SK-N-MC (cell line): ENCODE measurements at regions not wholly inside any gene's neighbourhood (a gene's known extent, or its start where the extent isn't known, plus 50 kb on each side); places are given as distances from the start of the nearest gene placed in this dataset.

Experiments used
- EZH2 ChIP-seq: fragments of 200-600 bp; sonication (generic); IDR thresholded peaks from one replicate; pipeline ENCODE4 v1.6.1; 2017; ENCODE audit warnings: antibody characterized with exemption
- FOXP2 ChIP-seq: optimal IDR thresholded peaks from 2 replicates; pipeline ENCODE3; 2011; ENCODE audit warnings: mild to moderate bottlenecking, moderate library complexity; ENCODE audit not compliant: insufficient read depth; ENCODE audit errors: extremely low read length, control extremely low read depth
- POLR2AphosphoS5 ChIP-seq: IDR thresholded peaks from 2 replicates; pipeline ENCODE4 v1.6.1; 2012; ENCODE audit warnings: mild to moderate bottlenecking, low read depth, low read length, borderline replicate concordance

- TF ChIP-seq FOXP2, result no peak
- TF ChIP-seq EZH2, result no peak
- no peak for TF ChIP-seq POLR2AphosphoS5
Observed at GRCh38 chr1:30388386-30388785, 335.0 kb downstream of the MATN1 start.
